ENCODE measurements at regions not wholly inside any gene's neighbourhood (a gene's known extent, or its start where the extent isn't known, plus 50 kb on each side); places are given as distances from the start of the nearest gene placed in this dataset.

- peaks cover 55% of the 10 kb centered on the region for H3K27me3 ChIP-seq (replicated peaks; ENCODE audit: insufficient read depth, low read length)
- no peaks in the 10 kb centered on the region for H3K4me1 ChIP-seq (ENCODE audit: low read length)
- no peak for DNase-seq
- H3K79me2 ChIP-seq (ENCODE audit: low read length): no peaks in the 10 kb centered on the region
- H3K9me3 ChIP-seq (replicated peaks; ENCODE audit: insufficient read depth, low read length): no peaks in the 10 kb centered on the region
- H4K20me1 ChIP-seq (ENCODE audit: insufficient read depth, low read length): no peaks in the 10 kb centered on the region
- no peaks in the 10 kb centered on the region for H3F3A ChIP-seq (ENCODE audit: insufficient read depth, low read length)
- no peak for TF ChIP-seq CTCF (IDR thresholded peaks at IDR 0.05; ENCODE audit: low read length)
- no peak overlapping the region for H3K4me3 ChIP-seq (ENCODE audit: low read length)
- H3K27ac ChIP-seq (ENCODE audit: low read length): no peak overlapping the region
- no peak overlapping the region for H3K9ac ChIP-seq (ENCODE audit: low read length)
- no peaks in the 10 kb centered on the region for H3K36me3 ChIP-seq (replicated peaks; ENCODE audit: insufficient read depth, low read length)
- no peak overlapping the region for H3K4me2 ChIP-seq (ENCODE audit: low read depth, low read length)
- no peak overlapping the region for H2AFZ ChIP-seq (ENCODE audit: low read length)
- H3K9me2 ChIP-seq (replicated peaks; ENCODE audit: insufficient read depth, low read length): no peaks in the 10 kb centered on the region
These were observed 61.9 kb upstream of the FOXF1 start for GRCh38 chr16:86448306-86448890.

- Histone ChIP-seq H3K4me2 (ENCODE audit: low read depth, low read length) (no peak overlapping the region), H3K4me3 (ENCODE audit: low read length) (no peak overlapping the region), H3K9me3 (replicated peaks; ENCODE audit: insufficient read depth, low read length) (no peaks in the 10 kb centered on the region), H3K36me3 (replicated peaks; ENCODE audit: insufficient read depth, low read length) (no peaks in the 10 kb centered on the region), H3K79me2 (ENCODE audit: low read length) (no peaks in the 10 kb centered on the region), H3K9me2 (replicated peaks; ENCODE audit: insufficient read depth, low read length) (no peaks in the 10 kb centered on the region), H3K27me3 (replicated peaks; ENCODE audit: insufficient read depth, low read length) (peaks cover 44% of the 10 kb centered on the region), H3F3A (ENCODE audit: insufficient read depth, low read length) (no peaks in the 10 kb centered on the region), H3K27ac (ENCODE audit: low read length) (no peak overlapping the region), H3K4me1 (ENCODE audit: low read length) (no peaks in the 10 kb centered on the region), H3K9ac (ENCODE audit: low read length) (no peak overlapping the region), H2AFZ (ENCODE audit: low read length) (no peak overlapping the region), H4K20me1 (ENCODE audit: insufficient read depth, low read length) (no peaks in the 10 kb centered on the region)
- no peak for DNase-seq
- no peak for TF ChIP-seq EZH2phosphoT487 (IDR thresholded peaks at IDR 0.05; ENCODE audit: low read length)
- no peak for TF ChIP-seq EZH2 (optimal IDR thresholded peaks at IDR 0.05; ENCODE audit: low read depth, low read length)
- no peak for TF ChIP-seq CTCF (IDR thresholded peaks at IDR 0.05; ENCODE audit: low read length)
These were observed 60.8 kb upstream of the FOXF1 start for GRCh38 chr16:86449446-86450095.

GRCh38 chr16:86450691-86451090 lies 59.6 kb upstream of the FOXF1 start:
- no peak overlapping the region for H3K4me2 ChIP-seq (ENCODE audit: low read depth, low read length)
- no peak for DNase-seq
- no peaks in the 10 kb centered on the region for H3K9me3 ChIP-seq (replicated peaks; ENCODE audit: insufficient read depth, low read length)
- no peaks in the 10 kb centered on the region for H3K9me2 ChIP-seq (replicated peaks; ENCODE audit: insufficient read depth, low read length)
- TF ChIP-seq EZH2 (optimal IDR thresholded peaks at IDR 0.05; ENCODE audit: low read depth, low read length) (no peak), CTCF (IDR thresholded peaks at IDR 0.05; ENCODE audit: low read length) (no peak), EZH2phosphoT487 (IDR thresholded peaks at IDR 0.05; ENCODE audit: low read length) (no peak)
- peaks cover 38% of the 10 kb centered on the region for H3K27me3 ChIP-seq (replicated peaks; ENCODE audit: insufficient read depth, low read length)
- H3K4me3 ChIP-seq (ENCODE audit: low read length): no peak overlapping the region
- no peaks in the 10 kb centered on the region for H3K36me3 ChIP-seq (replicated peaks; ENCODE audit: insufficient read depth, low read length)
- H3K9ac ChIP-seq (ENCODE audit: low read length): no peak overlapping the region
- H4K20me1 ChIP-seq (ENCODE audit: insufficient read depth, low read length): no peaks in the 10 kb centered on the region
- H3K4me1 ChIP-seq (ENCODE audit: low read length): no peaks in the 10 kb centered on the region
- no peaks in the 10 kb centered on the region for H3K79me2 ChIP-seq (ENCODE audit: low read length)
- no peak overlapping the region for H2AFZ ChIP-seq (ENCODE audit: low read length)
- H3K27ac ChIP-seq (ENCODE audit: low read length): no peak overlapping the region
- no peaks in the 10 kb centered on the region for H3F3A ChIP-seq (ENCODE audit: insufficient read depth, low read length)
